MCF 10A (cell line): ENCODE measurements at regions not wholly inside any gene's neighbourhood (a gene's known extent, or its start where the extent isn't known, plus 50 kb on each side); places are given as distances from the start of the nearest gene placed in this dataset.

ENCODE experiments used
- BruUV-seq: library from RNA; stranded (reverse); fragments of 400-500 nt; replicated peaks from 2 replicates; lab custom pipeline; 2021; lab: Mats Ljungman, UMichigan
- CTCF ChIA-PET: fragments of 300-600 bp; sonication (Branson Sonifier 250); formaldehyde crosslinking; extraction: SDS; loops from one replicate; lab custom pipeline; 2021; ENCODE audit warnings: antibody characterized with exemption, inconsistent platforms; lab: Yijun Ruan, JAX
- POLR2A ChIA-PET: fragments of 300-600, 350-650 bp; sonication (Branson Sonifier 250); formaldehyde crosslinking; extraction: SDS; loops from one replicate; lab custom pipeline; 2020; ENCODE audit warnings: antibody characterized with exemption, inconsistent platforms; lab: Yijun Ruan, JAX
- DNase-seq: peaks from one replicate; pipeline ENCODE4 v3.0.0-alpha.2; 2018; ENCODE audit not compliant: unreplicated experiment
- H3K27ac Mint-ChIP-seq: one replicate; pipeline ENCODE4 v1.8.0; 2022; ENCODE audit warnings: mild to moderate bottlenecking, low read depth, mixed read lengths; ENCODE audit not compliant: unreplicated experiment
- H3K27me3 Mint-ChIP-seq: one replicate; pipeline ENCODE4 v1.8.0; 2022; ENCODE audit warnings: mixed read lengths; ENCODE audit not compliant: insufficient read depth, unreplicated experiment
- H3K36me3 Mint-ChIP-seq: one replicate; pipeline ENCODE4 v1.8.0; 2022; ENCODE audit warnings: mild to moderate bottlenecking, moderate library complexity, mixed read lengths; ENCODE audit not compliant: insufficient read depth, unreplicated experiment
- H3K4me1 Mint-ChIP-seq: one replicate; pipeline ENCODE4 v1.8.0; 2022; ENCODE audit warnings: mixed read lengths; ENCODE audit not compliant: insufficient read depth, unreplicated experiment
- H3K4me3 Mint-ChIP-seq: one replicate; pipeline ENCODE4 v1.8.0; 2022; ENCODE audit warnings: mild to moderate bottlenecking, moderate library complexity, mixed read lengths; ENCODE audit not compliant: unreplicated experiment
- H3K9me3 Mint-ChIP-seq: one replicate; pipeline ENCODE4 v1.8.0; 2022; ENCODE audit warnings: mixed read lengths; ENCODE audit not compliant: unreplicated experiment
- intact Hi-C: fragments of 100-400 bp; cut with micrococcal nuclease; formaldehyde crosslinking; loops from 2 replicates; pipeline ENCODE4 v1.14.1; 2022
- TF ChIP-seq, protein P1 (sequence below): fragments of 200-600 bp; IDR thresholded peaks from one replicate; pipeline ENCODE4 v1.8.0; 2022; ENCODE audit warnings: antibody characterized with exemption, mild to moderate bottlenecking; ENCODE audit not compliant: unreplicated experiment

DNA sequence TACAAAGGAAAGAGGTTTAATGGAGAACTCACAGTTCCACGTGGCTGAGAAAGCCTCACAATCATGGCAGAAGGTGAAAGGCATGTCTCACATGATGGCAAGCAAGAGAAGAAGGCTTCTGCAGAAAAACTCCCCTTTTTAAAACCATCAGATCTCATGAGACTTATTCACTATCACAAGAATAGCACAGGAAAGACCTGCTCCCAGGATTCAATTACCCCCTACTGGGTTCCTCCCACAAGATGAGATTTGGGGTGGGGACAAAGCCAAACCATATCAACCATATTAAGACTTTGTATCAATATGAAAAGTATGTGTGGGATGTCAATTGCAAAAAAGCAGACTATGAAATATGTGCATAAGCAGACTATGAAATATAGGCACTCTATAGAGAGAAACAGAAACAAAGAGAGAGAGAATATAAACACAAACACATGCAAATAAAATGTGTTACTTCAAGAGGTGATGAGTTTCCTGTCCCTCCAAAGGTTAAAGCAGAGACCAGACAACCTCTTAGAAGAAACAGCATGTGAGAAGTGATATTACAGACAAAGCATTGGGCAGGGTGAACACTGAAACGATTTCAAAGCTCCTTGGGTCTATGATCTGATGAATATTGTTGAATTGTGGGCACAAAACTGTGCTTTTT is 151.2 kb upstream of the KRR1 start:
- no peak overlapping the region for H3K27ac Mint-ChIP-seq
- no peaks in the 10 kb centered on the region for H3K27me3 Mint-ChIP-seq
- no peak for DNase-seq
- H3K4me3 Mint-ChIP-seq = no peak overlapping the region
- ChIA-PET CTCF (interaction anchor here (1.2 kb wide), 1 partner anchor 18 kb away, joined by 3 read pairs; no protein-coding TSS in a partner anchor), POLR2A (interaction anchor here (0.7 to 1.7 kb wide), 2 partner anchors 10 to 369 kb away, joined by 3 to 5 read pairs; partner anchors contain the start of gene PHLDA1)
- H3K4me1 Mint-ChIP-seq = peaks cover 15% of the 10 kb centered on the region
- no TSS peak for BruUV-seq
- H3K9me3 Mint-ChIP-seq = no peaks in the 10 kb centered on the region
- TF ChIP-seq, protein P1, sequence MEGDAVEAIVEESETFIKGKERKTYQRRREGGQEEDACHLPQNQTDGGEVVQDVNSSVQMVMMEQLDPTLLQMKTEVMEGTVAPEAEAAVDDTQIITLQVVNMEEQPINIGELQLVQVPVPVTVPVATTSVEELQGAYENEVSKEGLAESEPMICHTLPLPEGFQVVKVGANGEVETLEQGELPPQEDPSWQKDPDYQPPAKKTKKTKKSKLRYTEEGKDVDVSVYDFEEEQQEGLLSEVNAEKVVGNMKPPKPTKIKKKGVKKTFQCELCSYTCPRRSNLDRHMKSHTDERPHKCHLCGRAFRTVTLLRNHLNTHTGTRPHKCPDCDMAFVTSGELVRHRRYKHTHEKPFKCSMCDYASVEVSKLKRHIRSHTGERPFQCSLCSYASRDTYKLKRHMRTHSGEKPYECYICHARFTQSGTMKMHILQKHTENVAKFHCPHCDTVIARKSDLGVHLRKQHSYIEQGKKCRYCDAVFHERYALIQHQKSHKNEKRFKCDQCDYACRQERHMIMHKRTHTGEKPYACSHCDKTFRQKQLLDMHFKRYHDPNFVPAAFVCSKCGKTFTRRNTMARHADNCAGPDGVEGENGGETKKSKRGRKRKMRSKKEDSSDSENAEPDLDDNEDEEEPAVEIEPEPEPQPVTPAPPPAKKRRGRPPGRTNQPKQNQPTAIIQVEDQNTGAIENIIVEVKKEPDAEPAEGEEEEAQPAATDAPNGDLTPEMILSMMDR = no peak
- intact Hi-C loops = loop anchor here (5.0 kb wide), 1 partner anchor 65 kb away; no protein-coding TSS in a partner anchor
- H3K36me3 Mint-ChIP-seq = no peaks in the 10 kb centered on the region

DNA sequence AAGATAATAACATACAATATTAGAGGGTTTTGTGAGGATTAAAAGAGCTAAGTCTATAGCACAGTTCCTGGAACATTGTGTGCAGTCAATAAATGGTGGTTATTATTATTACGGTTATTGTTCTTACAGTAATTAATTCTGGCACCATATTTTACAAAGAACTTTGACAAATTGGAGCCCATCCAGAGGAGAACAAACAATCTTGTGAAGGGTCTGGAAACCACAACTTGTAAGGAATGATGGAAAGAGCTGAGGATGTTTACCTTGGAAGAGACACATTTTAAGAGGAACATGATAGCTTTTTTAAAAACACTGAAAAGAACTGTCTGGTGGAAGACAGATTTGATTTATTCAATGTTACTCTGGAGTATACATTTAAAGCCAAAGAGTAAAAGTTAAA is 150.5 kb upstream of the KRR1 start:
- no peaks in the 10 kb centered on the region for H3K27me3 Mint-ChIP-seq
- no peak overlapping the region for H3K4me3 Mint-ChIP-seq
- no peaks in the 10 kb centered on the region for H3K36me3 Mint-ChIP-seq
- no TSS peak for BruUV-seq
- intact Hi-C loops = loop anchor here (5.0 kb wide), 1 partner anchor 65 kb away; no protein-coding TSS in a partner anchor
- TF ChIP-seq, protein P1 = no peak
- CTCF ChIA-PET = interaction anchor here (0.6 to 1.2 kb wide), 2 partner anchors 19 to 54 kb away, joined by 3 to 4 read pairs; no protein-coding TSS in a partner anchor
- peaks cover 11% of the 10 kb centered on the region for H3K4me1 Mint-ChIP-seq
- H3K27ac Mint-ChIP-seq = no peak overlapping the region
- POLR2A ChIA-PET = interaction anchor here (0.7 to 1.7 kb wide), 2 partner anchors 10 to 370 kb away, joined by 3 to 5 read pairs; partner anchors contain the start of gene PHLDA1
- DNase-seq = peak; percentile 62
- no peaks in the 10 kb centered on the region for H3K9me3 Mint-ChIP-seq

DNA sequence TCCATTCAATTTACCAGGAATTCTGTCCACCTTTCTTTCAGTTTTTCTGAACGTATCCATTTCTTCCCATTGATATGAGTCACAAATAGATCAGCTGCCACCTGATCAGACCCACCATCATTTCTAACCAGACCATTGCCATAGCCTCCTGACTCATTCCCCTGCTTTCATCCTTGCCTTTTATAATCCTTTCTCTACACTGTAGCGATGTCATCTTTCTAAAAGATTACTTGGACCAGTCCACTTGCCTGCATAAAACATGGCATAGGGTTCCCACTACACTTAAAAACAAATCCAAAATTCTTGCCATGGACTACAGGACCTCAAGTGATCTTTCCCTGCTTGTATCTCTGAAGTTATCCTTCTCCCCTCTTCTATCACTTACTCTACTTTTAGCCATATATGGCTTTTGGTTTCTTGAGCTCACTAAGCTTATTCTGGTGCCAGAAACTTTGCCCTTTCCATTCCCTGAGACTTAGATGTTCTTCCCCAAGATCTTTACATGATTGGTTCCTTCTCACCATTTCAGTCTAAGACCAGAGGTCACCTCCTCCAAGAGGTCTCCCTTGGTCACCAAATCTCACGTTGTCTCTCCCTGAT is 149.5 kb upstream of the KRR1 start:
- no peak overlapping the region for H3K27ac Mint-ChIP-seq
- POLR2A ChIA-PET = interaction anchor here (0.7 to 1.4 kb wide), 5 partner anchors 11 to 370 kb away, joined by 3 to 6 read pairs (median 4); partner anchors contain the start of gene PHLDA1
- CTCF ChIA-PET = interaction anchor here (0.6 to 1.3 kb wide), 2 partner anchors 9 to 371 kb away, joined by 3 read pairs; partner anchors contain the start of gene PHLDA1
- intact Hi-C loops = loop anchor here (5.0 kb wide), 1 partner anchor 66 kb away; no protein-coding TSS in a partner anchor
- H3K27me3 Mint-ChIP-seq = no peaks in the 10 kb centered on the region
- DNase-seq = peak; percentile 27
- TF ChIP-seq, protein P1 = no peak
- no peaks in the 10 kb centered on the region for H3K9me3 Mint-ChIP-seq
- peaks cover 17% of the 10 kb centered on the region for H3K4me1 Mint-ChIP-seq
- BruUV-seq = no TSS peak
- no peak overlapping the region for H3K4me3 Mint-ChIP-seq
- H3K36me3 Mint-ChIP-seq = no peaks in the 10 kb centered on the region

DNA sequence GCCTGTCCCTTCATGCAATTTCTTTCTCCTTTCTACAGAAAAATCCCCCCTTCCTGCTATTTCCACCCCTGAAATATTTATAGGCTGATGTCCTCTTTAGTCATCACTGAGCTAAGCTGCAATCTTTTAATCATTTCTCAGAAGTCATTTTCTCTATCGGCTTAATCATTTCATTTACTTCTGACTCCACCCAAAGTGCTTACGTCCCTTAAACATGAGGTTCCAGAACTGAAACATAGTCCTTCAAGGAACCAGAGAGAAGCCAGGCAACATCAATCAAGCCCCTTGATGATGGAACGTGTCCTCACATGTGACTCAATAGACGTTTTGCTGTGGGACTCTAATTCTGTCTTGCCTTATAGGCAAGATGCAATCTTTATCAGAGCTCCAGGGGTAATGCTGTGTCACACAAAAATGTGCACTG is 148.7 kb upstream of the KRR1 start:
- CTCF ChIA-PET = interaction anchor here (1.2 to 1.3 kb wide), 2 partner anchors 8 to 10 kb away, joined by 3 read pairs; no protein-coding TSS in a partner anchor
- Mint-ChIP-seq H3K4me1 (peaks cover 24% of the 10 kb centered on the region), H3K9me3 (no peaks in the 10 kb centered on the region), H3K27me3 (no peaks in the 10 kb centered on the region), H3K4me3 (no peak overlapping the region), H3K27ac (no peak overlapping the region), H3K36me3 (no peaks in the 10 kb centered on the region)
- TF ChIP-seq, protein P1 = no peak
- peak; percentile 52 for DNase-seq
- intact Hi-C loops = loop anchor here (5.0 kb wide), 1 partner anchor 67 kb away; no protein-coding TSS in a partner anchor
- POLR2A ChIA-PET = interaction anchor here (0.6 to 1.4 kb wide), 11 partner anchors 11 to 373 kb away, joined by 3 to 6 read pairs (median 3); partner anchors contain the start of gene PHLDA1
- TSS peak; percentile 43 for BruUV-seq
